ENCODE measurements at regions not wholly inside any gene's neighbourhood (a gene's known extent, or its start where the extent isn't known, plus 50 kb on each side); places are given as distances from the start of the nearest gene placed in this dataset.

DNA sequence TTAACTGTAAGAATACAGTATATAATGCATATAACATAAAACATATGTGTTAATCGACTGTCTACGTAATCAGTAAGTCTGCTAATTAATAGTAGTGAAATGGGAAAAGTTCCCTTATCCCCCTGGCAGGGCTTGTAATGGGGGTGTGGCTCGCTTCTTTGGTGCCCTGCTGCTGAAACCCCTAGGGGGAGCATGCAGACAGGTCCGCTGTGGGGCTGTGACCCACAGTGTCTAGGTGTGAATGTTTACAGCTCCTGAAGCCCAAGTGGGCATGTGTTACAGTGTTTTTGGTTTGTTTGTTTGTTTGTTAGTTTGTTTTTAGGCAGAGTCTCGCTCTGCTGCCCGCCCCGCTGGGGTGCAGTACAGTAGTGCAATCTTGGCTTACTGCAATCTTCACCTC lies 495.7 kb downstream of the SHISA9 start:
- TF ChIP-seq, protein P1, sequence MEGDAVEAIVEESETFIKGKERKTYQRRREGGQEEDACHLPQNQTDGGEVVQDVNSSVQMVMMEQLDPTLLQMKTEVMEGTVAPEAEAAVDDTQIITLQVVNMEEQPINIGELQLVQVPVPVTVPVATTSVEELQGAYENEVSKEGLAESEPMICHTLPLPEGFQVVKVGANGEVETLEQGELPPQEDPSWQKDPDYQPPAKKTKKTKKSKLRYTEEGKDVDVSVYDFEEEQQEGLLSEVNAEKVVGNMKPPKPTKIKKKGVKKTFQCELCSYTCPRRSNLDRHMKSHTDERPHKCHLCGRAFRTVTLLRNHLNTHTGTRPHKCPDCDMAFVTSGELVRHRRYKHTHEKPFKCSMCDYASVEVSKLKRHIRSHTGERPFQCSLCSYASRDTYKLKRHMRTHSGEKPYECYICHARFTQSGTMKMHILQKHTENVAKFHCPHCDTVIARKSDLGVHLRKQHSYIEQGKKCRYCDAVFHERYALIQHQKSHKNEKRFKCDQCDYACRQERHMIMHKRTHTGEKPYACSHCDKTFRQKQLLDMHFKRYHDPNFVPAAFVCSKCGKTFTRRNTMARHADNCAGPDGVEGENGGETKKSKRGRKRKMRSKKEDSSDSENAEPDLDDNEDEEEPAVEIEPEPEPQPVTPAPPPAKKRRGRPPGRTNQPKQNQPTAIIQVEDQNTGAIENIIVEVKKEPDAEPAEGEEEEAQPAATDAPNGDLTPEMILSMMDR (IDR thresholded peaks at IDR 0.05): no peak
- no peak for TF ChIP-seq POLR2A (IDR thresholded peaks at IDR 0.05)

Data from right lobe of liver (tissue), 4 donors.